ENCODE measurements at regions not wholly inside any gene's neighbourhood (a gene's known extent, or its start where the extent isn't known, plus 50 kb on each side); places are given as distances from the start of the nearest gene placed in this dataset.
A peak's percentile ranks its signal among the peaks of the same experiment; 100 is the strongest.

- peak; percentile 44 for DNase-seq
These were observed 51.1 kb upstream of the EED start for GRCh38 chr11:86193297-86194095.

- no peak for DNase-seq
These were observed 51.9 kb upstream of the EED start for GRCh38 chr11:86192519-86193257.

GRCh38 chr11:86191874-86192273, 52.7 kb upstream of the EED start:
- no peak for DNase-seq

- DNase-seq: no peak
These were observed 57.5 kb upstream of the EED start for GRCh38 chr11:86187027-86187426.

GRCh38 chr11:86186386-86186785, 58.2 kb upstream of the EED start:
- DNase-seq: no peak

GRCh38 chr11:86185381-86185750, 59.2 kb upstream of the EED start:
- DNase-seq: no peak

- DNase-seq: no peak
These were observed 59.7 kb upstream of the EED start for GRCh38 chr11:86184728-86185380.

GRCh38 chr11:86183694-86184093, 60.9 kb upstream of the EED start:
- DNase-seq: no peak

- DNase-seq: peak; percentile 47
These were observed 61.5 kb upstream of the EED start for GRCh38 chr11:86182976-86183584.

- no peak for DNase-seq
These were observed 63.2 kb upstream of the EED start for GRCh38 chr11:86181379-86181778.

GRCh38 chr11:86180851-86181250, 63.7 kb upstream of the EED start:
- no peak for DNase-seq

GRCh38 chr11:86180423-86180822, 64.1 kb upstream of the EED start:
- DNase-seq: no peak

- no peak for DNase-seq
These were observed 64.9 kb upstream of the EED start for GRCh38 chr11:86179646-86180064.

GRCh38 chr11:86177302-86177701, 67.3 kb upstream of the EED start:
- DNase-seq: no peak

- DNase-seq: no peak
These were observed 68.2 kb upstream of the EED start for GRCh38 chr11:86176165-86176884.

- DNase-seq: no peak
These were observed 68.9 kb upstream of the EED start for GRCh38 chr11:86175626-86176025.

- DNase-seq: no peak
These were observed 69.4 kb upstream of the EED start for GRCh38 chr11:86175191-86175590.

- DNase-seq: no peak
These were observed 70.2 kb upstream of the EED start for GRCh38 chr11:86174101-86175046.

- DNase-seq: no peak
These were observed 71.7 kb upstream of the EED start for GRCh38 chr11:86172894-86173293.

- no peak for DNase-seq
These were observed 72.9 kb upstream of the EED start for GRCh38 chr11:86171627-86172026.

GRCh38 chr11:86167499-86168164, 76.9 kb upstream of the EED start:
- no peak for DNase-seq
